ENCODE measurements at regions not wholly inside any gene's neighbourhood (a gene's known extent, or its start where the extent isn't known, plus 50 kb on each side); places are given as distances from the start of the nearest gene placed in this dataset.

- intact Hi-C loops (cut with DNase I): no loop called here
- DNase-seq (no peak), ATAC-seq (no peak)
- TF ChIP-seq, protein P1, sequence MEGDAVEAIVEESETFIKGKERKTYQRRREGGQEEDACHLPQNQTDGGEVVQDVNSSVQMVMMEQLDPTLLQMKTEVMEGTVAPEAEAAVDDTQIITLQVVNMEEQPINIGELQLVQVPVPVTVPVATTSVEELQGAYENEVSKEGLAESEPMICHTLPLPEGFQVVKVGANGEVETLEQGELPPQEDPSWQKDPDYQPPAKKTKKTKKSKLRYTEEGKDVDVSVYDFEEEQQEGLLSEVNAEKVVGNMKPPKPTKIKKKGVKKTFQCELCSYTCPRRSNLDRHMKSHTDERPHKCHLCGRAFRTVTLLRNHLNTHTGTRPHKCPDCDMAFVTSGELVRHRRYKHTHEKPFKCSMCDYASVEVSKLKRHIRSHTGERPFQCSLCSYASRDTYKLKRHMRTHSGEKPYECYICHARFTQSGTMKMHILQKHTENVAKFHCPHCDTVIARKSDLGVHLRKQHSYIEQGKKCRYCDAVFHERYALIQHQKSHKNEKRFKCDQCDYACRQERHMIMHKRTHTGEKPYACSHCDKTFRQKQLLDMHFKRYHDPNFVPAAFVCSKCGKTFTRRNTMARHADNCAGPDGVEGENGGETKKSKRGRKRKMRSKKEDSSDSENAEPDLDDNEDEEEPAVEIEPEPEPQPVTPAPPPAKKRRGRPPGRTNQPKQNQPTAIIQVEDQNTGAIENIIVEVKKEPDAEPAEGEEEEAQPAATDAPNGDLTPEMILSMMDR (IDR thresholded peaks at IDR 0.05): no peak
- H3K9me3 ChIP-seq: no peaks in the 10 kb centered on the region
- no peaks in the 10 kb centered on the region for H3K36me3 ChIP-seq
- H3K27ac ChIP-seq: no peak overlapping the region
- H3K4me1 ChIP-seq: peaks cover 0 to 5% (median under 1%) of the 10 kb centered on the region in 4 donors
- H3K4me3 ChIP-seq: no peak overlapping the region
- 74% methylated on average over 4 of the region's 4 CpGs for WGBS (ENCODE audit: insufficient coverage, low coverage, low lambda C conversion rate, missing lambda C conversion rate)
- H3K27me3 ChIP-seq: no peaks in the 10 kb centered on the region
These were observed 1067.4 kb downstream of the CNTNAP5 start for GRCh38 chr2:125092276-125093009.

GRCh38 chr2:125095826-125096225 lies 1070.7 kb downstream of the CNTNAP5 start:
- Histone ChIP-seq H3K27ac (no peak overlapping the region), H3K27me3 (no peaks in the 10 kb centered on the region), H3K36me3 (no peaks in the 10 kb centered on the region), H3K4me1 (no peaks in the 10 kb centered on the region), H3K4me3 (no peak overlapping the region), H3K9me3 (no peaks in the 10 kb centered on the region)
- DNase-seq: no peak
- no peak for TF ChIP-seq POLR2A (IDR thresholded peaks at IDR 0.05)
- TF ChIP-seq, protein P1 (IDR thresholded peaks at IDR 0.05): no peak
- ATAC-seq: no peak
- intact Hi-C loops (cut with DNase I): no loop called here

- Histone ChIP-seq H3K27me3 (no peaks in the 10 kb centered on the region), H3K36me3 (no peaks in the 10 kb centered on the region), H3K4me1 (no peaks in the 10 kb centered on the region), H3K9me3 (no peaks in the 10 kb centered on the region), H3K4me3 (no peak overlapping the region), H3K27ac (no peak overlapping the region)
- TF ChIP-seq POLR2A (IDR thresholded peaks at IDR 0.05): no peak
- TF ChIP-seq, protein P1 (IDR thresholded peaks at IDR 0.05): no peak
- intact Hi-C loops (cut with DNase I): no loop called here
- ATAC-seq: no peak
- no peak for DNase-seq
These were observed 1081.6 kb downstream of the CNTNAP5 start for GRCh38 chr2:125106710-125107109.

DNA sequence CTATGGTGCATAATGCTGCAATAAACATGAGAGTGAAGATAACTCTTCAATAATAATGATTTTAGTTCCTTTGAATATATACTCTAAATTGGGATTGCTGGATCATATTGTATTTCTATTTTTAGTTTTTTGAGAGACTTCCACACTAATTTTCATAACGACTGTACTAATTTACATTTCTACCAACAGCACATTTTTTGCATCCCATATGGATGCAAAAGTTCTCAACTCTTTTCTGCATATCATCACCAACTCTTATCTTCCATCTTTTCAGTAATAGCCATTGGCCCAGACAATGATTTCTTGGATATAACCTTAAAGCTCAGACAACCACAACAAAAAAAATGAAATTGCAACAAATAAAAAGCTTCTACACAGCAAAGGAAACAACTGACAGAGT lies 1082.4 kb downstream of the CNTNAP5 start:
- Histone ChIP-seq H3K27me3 (no peaks in the 10 kb centered on the region), H3K4me1 (no peaks in the 10 kb centered on the region), H3K36me3 (no peaks in the 10 kb centered on the region), H3K9me3 (no peaks in the 10 kb centered on the region), H3K27ac (no peak overlapping the region), H3K4me3 (no peak overlapping the region)
- intact Hi-C loops (cut with DNase I): no loop called here
- no peak for ATAC-seq
- TF ChIP-seq, protein P1 (IDR thresholded peaks at IDR 0.05): no peak
- TF ChIP-seq POLR2A (IDR thresholded peaks at IDR 0.05): no peak
- DNase-seq: no peak
- WGBS (ENCODE audit: insufficient coverage, low coverage, low lambda C conversion rate, missing lambda C conversion rate): 45% methylated on average over 1 of the region's 1 CpG

- no peak for ATAC-seq
- Histone ChIP-seq H3K36me3 (no peaks in the 10 kb centered on the region), H3K4me1 (no peaks in the 10 kb centered on the region), H3K4me3 (no peak overlapping the region), H3K9me3 (no peaks in the 10 kb centered on the region), H3K27me3 (no peaks in the 10 kb centered on the region), H3K27ac (no peak overlapping the region)
- TF ChIP-seq, protein P1 (IDR thresholded peaks at IDR 0.05): no peak
- no peak for TF ChIP-seq POLR2A (IDR thresholded peaks at IDR 0.05)
- intact Hi-C loops (cut with DNase I): no loop called here
- DNase-seq: no peak
These were observed 1083.2 kb downstream of the CNTNAP5 start for GRCh38 chr2:125108251-125108650.

All from right lobe of liver (tissue), 6 donors.